Calu3 (cell line): ENCODE measurements at regions not wholly inside any gene's neighbourhood (a gene's known extent, or its start where the extent isn't known, plus 50 kb on each side); places are given as distances from the start of the nearest gene placed in this dataset.

Experiments
- BruUV-seq: library from RNA; stranded (reverse); fragments of 400-500 nt; replicated peaks from 2 replicates; lab custom pipeline; 2021; lab: Mats Ljungman, UMichigan
- CTCF ChIA-PET: fragments of 300-600 bp; sonication (Branson Sonifier 250); formaldehyde crosslinking; loops from one replicate; lab custom pipeline; 2022; ENCODE audit warnings: antibody characterized with exemption; lab: Charles Lee
- DNase-seq: peaks from one replicate; pipeline ENCODE4 v3.0.0; 2022
- H3K27ac Mint-ChIP-seq: one replicate; pipeline ENCODE4 v1.8.0; 2022; ENCODE audit warnings: mixed read lengths; ENCODE audit not compliant: unreplicated experiment
- H3K27me3 Mint-ChIP-seq: one replicate; pipeline ENCODE4 v1.8.0; 2022; ENCODE audit warnings: mixed read lengths; ENCODE audit not compliant: unreplicated experiment
- H3K36me3 Mint-ChIP-seq: one replicate; pipeline ENCODE4 v1.8.0; 2022; ENCODE audit warnings: mild to moderate bottlenecking, moderate library complexity, mixed read lengths; ENCODE audit not compliant: insufficient read depth, unreplicated experiment
- H3K4me1 Mint-ChIP-seq: one replicate; pipeline ENCODE4 v1.8.0; 2022; ENCODE audit warnings: mild to moderate bottlenecking, low read depth, mixed read lengths; ENCODE audit not compliant: unreplicated experiment
- H3K4me3 Mint-ChIP-seq: one replicate; pipeline ENCODE4 v1.8.0; 2022; ENCODE audit warnings: mild to moderate bottlenecking, low read depth, moderate library complexity, mixed read lengths; ENCODE audit not compliant: unreplicated experiment
- H3K9me3 Mint-ChIP-seq: one replicate; pipeline ENCODE4 v1.8.0; 2022; ENCODE audit warnings: low read depth, mixed read lengths; ENCODE audit not compliant: unreplicated experiment
- CTCF ChIP-seq: fragments of 200-600 bp; IDR thresholded peaks from one replicate; pipeline ENCODE4 v1.8.0; 2022; ENCODE audit warnings: antibody characterized with exemption; ENCODE audit not compliant: unreplicated experiment
- intact Hi-C: fragments of 100-400 bp; cut with micrococcal nuclease; formaldehyde crosslinking; loops from one replicate; pipeline ENCODE4 v1.10.0; 2022; ENCODE audit not compliant: unreplicated experiment

GRCh38 chr6:49051281-49051680 lies 411.8 kb downstream of the MMUT start:
- no peaks in the 10 kb centered on the region for H3K27me3 Mint-ChIP-seq
- H3K4me1 Mint-ChIP-seq = no peaks in the 10 kb centered on the region
- TF ChIP-seq CTCF = no peak
- intact Hi-C loops = no loop called here
- no peak overlapping the region for H3K27ac Mint-ChIP-seq
- H3K4me3 Mint-ChIP-seq = no peak overlapping the region
- CTCF ChIA-PET = no interaction called here
- no peak for DNase-seq
- no TSS peak for BruUV-seq
- no peaks in the 10 kb centered on the region for H3K36me3 Mint-ChIP-seq
- H3K9me3 Mint-ChIP-seq = no peaks in the 10 kb centered on the region

- Mint-ChIP-seq H3K36me3 (no peaks in the 10 kb centered on the region), H3K27me3 (no peaks in the 10 kb centered on the region), H3K27ac (no peak overlapping the region), H3K9me3 (peaks cover 2% of the 10 kb centered on the region), H3K4me3 (no peak overlapping the region), H3K4me1 (no peaks in the 10 kb centered on the region)
- no TSS peak for BruUV-seq
- no peak for TF ChIP-seq CTCF
- no peak for DNase-seq
- intact Hi-C loops = no loop called here
- CTCF ChIA-PET = no interaction called here
These were observed 412.5 kb downstream of the MMUT start for GRCh38 chr6:49050584-49050983.

- H3K4me1 Mint-ChIP-seq = no peaks in the 10 kb centered on the region
- H3K27ac Mint-ChIP-seq = no peak overlapping the region
- TF ChIP-seq CTCF = no peak
- no peak for DNase-seq
- H3K4me3 Mint-ChIP-seq = no peak overlapping the region
- intact Hi-C loops = no loop called here
- CTCF ChIA-PET = no interaction called here
- no peaks in the 10 kb centered on the region for H3K9me3 Mint-ChIP-seq
- H3K36me3 Mint-ChIP-seq = no peaks in the 10 kb centered on the region
- no peaks in the 10 kb centered on the region for H3K27me3 Mint-ChIP-seq
- no TSS peak for BruUV-seq
These were observed 424.7 kb downstream of the MMUT start for GRCh38 chr6:49038294-49038822.

GRCh38 chr6:49030251-49031020 lies 432.6 kb downstream of the MMUT start:
- Mint-ChIP-seq H3K27ac (no peak overlapping the region), H3K9me3 (peaks cover 3% of the 10 kb centered on the region), H3K27me3 (no peaks in the 10 kb centered on the region), H3K4me3 (no peak overlapping the region), H3K36me3 (no peaks in the 10 kb centered on the region), H3K4me1 (no peaks in the 10 kb centered on the region)
- DNase-seq = no peak
- TF ChIP-seq CTCF = no peak
- BruUV-seq = no TSS peak
- intact Hi-C loops = no loop called here
- CTCF ChIA-PET = interaction anchor here (0.6 kb wide), 1 partner anchor 1360 kb away, joined by 3 read pairs; no protein-coding TSS in a partner anchor
